ENCODE measurements at regions not wholly inside any gene's neighbourhood (a gene's known extent, or its start where the extent isn't known, plus 50 kb on each side); places are given as distances from the start of the nearest gene placed in this dataset.

- H3K36me3 ChIP-seq (ENCODE audit: insufficient read depth in 1 of 2, low read depth in 1 of 2) = no peaks in the 10 kb centered on the region
- intact Hi-C loops (cut with DNase I) = loop anchor here (5.0 kb wide), 2 partner anchors 201 to 224 kb away; no protein-coding TSS in a partner anchor
- TF ChIP-seq, protein P1, sequence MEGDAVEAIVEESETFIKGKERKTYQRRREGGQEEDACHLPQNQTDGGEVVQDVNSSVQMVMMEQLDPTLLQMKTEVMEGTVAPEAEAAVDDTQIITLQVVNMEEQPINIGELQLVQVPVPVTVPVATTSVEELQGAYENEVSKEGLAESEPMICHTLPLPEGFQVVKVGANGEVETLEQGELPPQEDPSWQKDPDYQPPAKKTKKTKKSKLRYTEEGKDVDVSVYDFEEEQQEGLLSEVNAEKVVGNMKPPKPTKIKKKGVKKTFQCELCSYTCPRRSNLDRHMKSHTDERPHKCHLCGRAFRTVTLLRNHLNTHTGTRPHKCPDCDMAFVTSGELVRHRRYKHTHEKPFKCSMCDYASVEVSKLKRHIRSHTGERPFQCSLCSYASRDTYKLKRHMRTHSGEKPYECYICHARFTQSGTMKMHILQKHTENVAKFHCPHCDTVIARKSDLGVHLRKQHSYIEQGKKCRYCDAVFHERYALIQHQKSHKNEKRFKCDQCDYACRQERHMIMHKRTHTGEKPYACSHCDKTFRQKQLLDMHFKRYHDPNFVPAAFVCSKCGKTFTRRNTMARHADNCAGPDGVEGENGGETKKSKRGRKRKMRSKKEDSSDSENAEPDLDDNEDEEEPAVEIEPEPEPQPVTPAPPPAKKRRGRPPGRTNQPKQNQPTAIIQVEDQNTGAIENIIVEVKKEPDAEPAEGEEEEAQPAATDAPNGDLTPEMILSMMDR (IDR thresholded peaks at IDR 0.05) = no peak
- H3K4me1 ChIP-seq = peaks cover 15% of the 10 kb centered on the region
- no peaks in the 10 kb centered on the region for H3K9me3 ChIP-seq
- ATAC-seq (no peak), DNase-seq (no peak)
- no peak overlapping the region for H3K4me3 ChIP-seq
- H3K27me3 ChIP-seq (ENCODE audit: insufficient read depth in 3 of 3, low read length in 2 of 3) = no peaks in the 10 kb centered on the region
- no peak overlapping the region for H3K27ac ChIP-seq
- 73 to 80% (median 75%) methylated on average over 3 of the region's 3 CpGs for WGBS, 3 donors
Measured at GRCh38 chr11:113531083-113531482, 55.9 kb upstream of the DRD2 start.

DNA sequence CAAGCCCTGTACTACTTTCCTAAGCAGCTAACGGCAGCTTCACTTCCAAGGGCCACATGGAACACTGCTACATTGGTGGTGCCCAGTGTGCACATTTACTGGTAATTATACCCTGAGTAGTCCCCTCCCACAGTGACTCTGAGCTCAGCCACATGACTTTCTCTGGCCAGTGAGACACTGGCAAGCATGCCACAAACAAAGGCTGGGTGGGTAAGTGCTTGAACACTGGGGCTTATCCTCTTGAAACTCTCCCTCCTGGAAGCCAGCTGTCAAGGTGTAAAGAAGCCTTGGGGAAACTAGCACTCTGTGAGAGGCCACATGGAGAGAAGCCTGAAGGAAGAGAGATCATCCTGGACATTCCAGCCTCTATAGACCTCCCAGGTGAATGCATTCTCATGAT, 54.4 kb upstream of the DRD2 start:
- Histone ChIP-seq H3K36me3 (ENCODE audit: insufficient read depth in 1 of 2, low read depth in 1 of 2) (no peaks in the 10 kb centered on the region), H3K27me3 (ENCODE audit: insufficient read depth in 3 of 3, low read length in 2 of 3) (no peaks in the 10 kb centered on the region), H3K4me3 (no peak overlapping the region), H3K9me3 (no peaks in the 10 kb centered on the region), H3K4me1 (peaks cover 15% of the 10 kb centered on the region), H3K27ac (no peak overlapping the region)
- peak in 3 of 4 donors; percentile 34 to 43 (median 38) for ATAC-seq
- TF ChIP-seq, protein P1 (IDR thresholded peaks at IDR 0.05) = no peak
- intact Hi-C loops (cut with DNase I) = loop anchor here (5.0 kb wide), 2 partner anchors 203 to 222 kb away; no protein-coding TSS in a partner anchor
- no peak for DNase-seq
- 81 to 97% (median 97%) methylated on average over 1 of the region's 1 CpG for WGBS, 3 donors

- TF ChIP-seq, protein P1 (IDR thresholded peaks at IDR 0.05) = no peak
- Histone ChIP-seq H3K27me3 (ENCODE audit: insufficient read depth in 3 of 3, low read length in 2 of 3) (no peaks in the 10 kb centered on the region), H3K9me3 (no peaks in the 10 kb centered on the region), H3K4me1 (peaks cover 15% of the 10 kb centered on the region), H3K27ac (no peak overlapping the region), H3K4me3 (no peak overlapping the region), H3K36me3 (ENCODE audit: insufficient read depth in 1 of 2, low read depth in 1 of 2) (no peaks in the 10 kb centered on the region)
- ATAC-seq (peak; percentile 69 to 82 (median 74)), DNase-seq (no peak)
- intact Hi-C loops (cut with DNase I) = no loop called here
Measured at GRCh38 chr11:113528982-113529381, 53.8 kb upstream of the DRD2 start.

DNA sequence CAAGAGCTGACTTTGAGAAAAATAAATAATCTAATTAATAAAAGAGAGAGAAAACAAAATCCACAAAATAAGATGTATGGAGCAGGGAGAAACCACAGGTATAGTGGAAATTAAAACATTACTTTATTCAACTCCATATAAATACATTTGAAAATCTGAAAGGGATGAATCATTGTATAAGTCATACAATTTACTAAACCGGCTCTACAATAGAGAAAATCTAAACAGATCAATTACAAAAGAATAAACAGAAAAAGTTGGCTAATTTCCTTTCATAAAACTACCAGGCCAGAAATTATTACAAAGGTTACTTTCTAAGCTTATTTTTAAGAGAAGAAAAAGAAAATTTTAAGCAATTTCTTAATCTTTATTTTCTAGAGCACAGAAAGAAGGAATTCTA, 51.3 kb upstream of the DRD2 start:
- TF ChIP-seq, protein P1 (IDR thresholded peaks at IDR 0.05) = no peak
- Histone ChIP-seq H3K27ac (no peak overlapping the region), H3K4me3 (no peak overlapping the region), H3K4me1 (peaks cover 15% of the 10 kb centered on the region), H3K27me3 (ENCODE audit: insufficient read depth in 3 of 3, low read length in 2 of 3) (no peaks in the 10 kb centered on the region), H3K36me3 (ENCODE audit: insufficient read depth in 1 of 2, low read depth in 1 of 2) (no peaks in the 10 kb centered on the region), H3K9me3 (no peaks in the 10 kb centered on the region)
- intact Hi-C loops (cut with DNase I) = no loop called here
- 94 to 95% (median 95%) methylated on average over 1 of the region's 1 CpG for WGBS, 3 donors
- no peak for ATAC-seq
- no peak for DNase-seq
